ENCODE measurements at regions not wholly inside any gene's neighbourhood (a gene's known extent, or its start where the extent isn't known, plus 50 kb on each side); places are given as distances from the start of the nearest gene placed in this dataset.

DNA sequence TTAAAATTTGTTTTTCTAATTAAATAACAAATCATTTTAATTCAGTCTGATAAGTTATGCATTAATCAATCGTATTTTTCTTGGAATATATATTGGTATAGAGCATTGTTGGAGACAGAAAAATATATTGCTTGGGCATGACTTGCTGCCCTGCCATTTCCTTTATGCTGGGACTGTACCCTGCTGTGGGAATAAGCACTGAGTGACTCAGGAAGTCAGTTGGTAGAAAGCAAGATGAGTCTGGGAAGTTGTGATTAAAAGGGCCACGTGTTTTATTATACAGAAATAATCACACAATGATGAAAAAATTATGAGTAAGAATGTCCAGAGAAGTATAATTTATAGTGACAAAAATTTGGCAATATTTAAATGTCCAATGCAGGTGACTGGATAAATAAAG lies 139.5 kb downstream of the KIF18A start:
- no peak for DNase-seq (ENCODE audit: low spot score)
- no peak for TF ChIP-seq CTCF (IDR thresholded peaks at IDR 0.05; ENCODE audit: extremely low read depth, insufficient read depth, missing control alignments)
- in situ Hi-C loops (cut with MboI; ENCODE audit: low pct_unique_long_range_greater_than_20kb, low sequenced_read_pairs, unreplicated experiment) = no loop called here

- TF ChIP-seq CTCF (IDR thresholded peaks at IDR 0.05; ENCODE audit: extremely low read depth, insufficient read depth, missing control alignments) = no peak
- in situ Hi-C loops (cut with MboI; ENCODE audit: low pct_unique_long_range_greater_than_20kb, low sequenced_read_pairs, unreplicated experiment) = no loop called here
- DNase-seq (ENCODE audit: low spot score) = no peak
Measured at GRCh38 chr11:27965559-27965958, 142.4 kb downstream of the KIF18A start.

GRCh38 chr11:27963370-27963769 lies 144.6 kb downstream of the KIF18A start:
- TF ChIP-seq CTCF (IDR thresholded peaks at IDR 0.05; ENCODE audit: extremely low read depth, insufficient read depth, missing control alignments) = no peak
- in situ Hi-C loops (cut with MboI; ENCODE audit: low pct_unique_long_range_greater_than_20kb, low sequenced_read_pairs, unreplicated experiment) = no loop called here
- no peak for DNase-seq (ENCODE audit: low spot score)

GRCh38 chr11:27949951-27950738 lies 157.8 kb downstream of the KIF18A start:
- TF ChIP-seq CTCF (IDR thresholded peaks at IDR 0.05; ENCODE audit: extremely low read depth, insufficient read depth, missing control alignments) = no peak
- in situ Hi-C loops (cut with MboI; ENCODE audit: low pct_unique_long_range_greater_than_20kb, low sequenced_read_pairs, unreplicated experiment) = no loop called here
- no peak for DNase-seq (ENCODE audit: low spot score)

DNA sequence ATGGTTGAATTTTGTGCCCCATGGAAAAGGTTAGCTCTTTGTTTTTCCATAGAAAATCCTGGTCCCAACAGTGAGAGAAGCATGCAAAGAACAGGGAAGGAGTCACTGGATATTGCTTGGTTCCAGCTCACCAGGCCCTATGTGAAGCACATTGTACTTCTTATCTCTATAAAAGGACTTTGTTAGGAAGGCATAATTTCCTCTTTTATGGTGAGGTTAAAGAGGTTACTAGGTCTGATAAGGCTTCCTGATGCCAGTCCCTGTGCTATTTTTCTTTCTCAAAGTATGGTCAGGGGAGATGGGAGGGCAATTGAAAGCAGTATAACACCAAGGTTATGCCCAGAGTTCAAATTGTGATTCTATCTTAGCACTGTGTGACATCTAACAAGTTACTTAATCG lies 162.6 kb downstream of the KIF18A start:
- in situ Hi-C loops (cut with MboI; ENCODE audit: low pct_unique_long_range_greater_than_20kb, low sequenced_read_pairs, unreplicated experiment) = no loop called here
- no peak for DNase-seq (ENCODE audit: low spot score)
- TF ChIP-seq CTCF (IDR thresholded peaks at IDR 0.05; ENCODE audit: extremely low read depth, insufficient read depth, missing control alignments) = no peak

GRCh38 chr11:27938011-27938410 lies 169.9 kb downstream of the KIF18A start:
- in situ Hi-C loops (cut with MboI; ENCODE audit: low pct_unique_long_range_greater_than_20kb, low sequenced_read_pairs, unreplicated experiment) = no loop called here
- DNase-seq (ENCODE audit: low spot score) = no peak
- no peak for TF ChIP-seq CTCF (IDR thresholded peaks at IDR 0.05; ENCODE audit: extremely low read depth, insufficient read depth, missing control alignments)

All from GM13977 (cell line).